Body of pancreas (tissue), 4 donors: ENCODE measurements at regions not wholly inside any gene's neighbourhood (a gene's known extent, or its start where the extent isn't known, plus 50 kb on each side); places are given as distances from the start of the nearest gene placed in this dataset.

Source experiments
- ATAC-seq: fragments of 150-250 bp; one replicate; pipeline ENCODE4 v1.9.1; 2016
- DNase-seq, 4 donors: peaks; one replicate each; pipeline ENCODE4 v3.0.0-alpha.2; 2019
- H3K27ac ChIP-seq, 4 donors: fragments of 200-600 bp; sonication (generic); 1 replicate in 3 of 4; 2 replicates in 1 of 4; pipeline versions ENCODE4 v1.5.1 to v1.6.1; 2016 to 2019; ENCODE audit warnings: mild to moderate bottlenecking in 1 of 4, mixed read lengths in 1 of 4, moderate library complexity in 1 of 4
- H3K27me3 ChIP-seq, 2 donors: fragments of 200-600 bp; sonication (generic); one replicate each; pipeline ENCODE4 v1.6.0; 2016; ENCODE audit warnings: mild to moderate bottlenecking in 1 of 2
- H3K36me3 ChIP-seq, 2 donors: fragments of 200-600 bp; sonication (generic); replicated peaks in 1 of 2; 2 replicates each; pipeline ENCODE4 v1.5.1; 2016; ENCODE audit warnings: low read depth in 2 of 2; ENCODE audit not compliant: insufficient read depth in 1 of 2
- H3K4me1 ChIP-seq: fragments of 200-600 bp; sonication (generic); one replicate; pipeline ENCODE4 v1.6.0; 2016
- H3K4me3 ChIP-seq, 2 donors: fragments of 200-600 bp; sonication (generic); 1 replicate in 1 of 2; 2 replicates in 1 of 2; pipeline ENCODE4 v1.5.1; 2016 to 2019
- H3K9me3 ChIP-seq, 3 donors: fragments of 200-600 bp; sonication (generic); 1 replicate in 2 of 3; 2 replicates in 1 of 3; pipeline ENCODE4 v1.5.1; 2016
- POLR2A ChIP-seq, 3 donors: fragments of 450-650 bp; IDR thresholded peaks; one replicate each; pipeline ENCODE4 v1.6.1; 2016; ENCODE audit warnings: antibody characterized with exemption in 3 of 3, mild to moderate bottlenecking in 2 of 3
- WGBS, 2 donors: methylation state at CpG; one replicate each; pipeline ENCODE4 v1.1.5; 2017; 5-methylcytosine and 5-hydroxymethylcytosine counted together
- intact Hi-C: fragments of 100-400 bp; cut with DNase I; formaldehyde crosslinking; loops from one replicate; pipeline ENCODE4 v1.15.1; 2023
- TF ChIP-seq, protein P1 (sequence below), 7 experiments: fragments of 450-650 bp in 4 of 7; fragments of 200-600 bp in 3 of 7; sonication (generic) in 3 of 7; IDR thresholded peaks; one replicate each; pipeline ENCODE4 v1.5.1; 2016 to 2019; ENCODE audit warnings: antibody characterized with exemption in 7 of 7

DNA sequence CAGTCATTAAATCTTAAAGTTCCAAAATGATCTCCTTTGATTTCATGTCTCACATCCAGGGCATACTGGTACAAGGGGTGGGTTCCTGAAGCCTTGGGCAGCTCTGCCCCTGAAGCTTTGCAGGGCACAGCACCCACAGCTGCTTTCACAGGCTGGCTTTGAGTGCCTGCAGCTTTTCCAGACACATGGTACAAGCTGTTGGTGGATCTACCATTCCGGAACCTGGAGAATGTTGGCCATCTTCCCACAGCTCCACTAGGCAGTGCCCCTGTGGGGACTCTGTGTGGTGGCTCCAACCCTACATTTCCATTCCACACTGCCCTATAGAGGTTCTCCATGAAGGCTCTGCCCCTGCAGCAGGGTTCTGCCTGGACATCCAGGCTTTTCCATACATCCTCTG is 211.1 kb upstream of the THBS1 start:
- TF ChIP-seq, protein P1, sequence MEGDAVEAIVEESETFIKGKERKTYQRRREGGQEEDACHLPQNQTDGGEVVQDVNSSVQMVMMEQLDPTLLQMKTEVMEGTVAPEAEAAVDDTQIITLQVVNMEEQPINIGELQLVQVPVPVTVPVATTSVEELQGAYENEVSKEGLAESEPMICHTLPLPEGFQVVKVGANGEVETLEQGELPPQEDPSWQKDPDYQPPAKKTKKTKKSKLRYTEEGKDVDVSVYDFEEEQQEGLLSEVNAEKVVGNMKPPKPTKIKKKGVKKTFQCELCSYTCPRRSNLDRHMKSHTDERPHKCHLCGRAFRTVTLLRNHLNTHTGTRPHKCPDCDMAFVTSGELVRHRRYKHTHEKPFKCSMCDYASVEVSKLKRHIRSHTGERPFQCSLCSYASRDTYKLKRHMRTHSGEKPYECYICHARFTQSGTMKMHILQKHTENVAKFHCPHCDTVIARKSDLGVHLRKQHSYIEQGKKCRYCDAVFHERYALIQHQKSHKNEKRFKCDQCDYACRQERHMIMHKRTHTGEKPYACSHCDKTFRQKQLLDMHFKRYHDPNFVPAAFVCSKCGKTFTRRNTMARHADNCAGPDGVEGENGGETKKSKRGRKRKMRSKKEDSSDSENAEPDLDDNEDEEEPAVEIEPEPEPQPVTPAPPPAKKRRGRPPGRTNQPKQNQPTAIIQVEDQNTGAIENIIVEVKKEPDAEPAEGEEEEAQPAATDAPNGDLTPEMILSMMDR (IDR thresholded peaks at IDR 0.05) = no peak
- TF ChIP-seq POLR2A (IDR thresholded peaks at IDR 0.05) = no peak
- 100% methylated on average over 1 of the region's 1 CpG for WGBS, 2 donors
- Histone ChIP-seq H3K27me3 (no peaks in the 10 kb centered on the region), H3K27ac (no peak overlapping the region), H3K4me3 (no peak overlapping the region), H3K9me3 (peaks cover 0 to 8% (median 0%) of the 10 kb centered on the region in 3 donors), H3K36me3 (no peaks in the 10 kb centered on the region), H3K4me1 (no peaks in the 10 kb centered on the region)
- intact Hi-C loops = no loop called here
- no peak for DNase-seq
- no peak for ATAC-seq

- no peak for ATAC-seq
- peaks cover 0 to 2% (median 0%) of the 10 kb centered on the region in 3 donors for H3K9me3 ChIP-seq
- DNase-seq = no peak
- H3K4me3 ChIP-seq = no peak overlapping the region
- no peaks in the 10 kb centered on the region for H3K27me3 ChIP-seq
- H3K27ac ChIP-seq = peak overlapping the region in 1 of 4 donors; percentile 38
- 64 to 75% methylated on average over 1 of the region's 1 CpG for whole genome bisulfite sequencing, 2 donors
- H3K36me3 ChIP-seq = no peaks in the 10 kb centered on the region
- H3K4me1 ChIP-seq = no peaks in the 10 kb centered on the region
- no peak for TF ChIP-seq POLR2A (IDR thresholded peaks at IDR 0.05)
- TF ChIP-seq, protein P1 (IDR thresholded peaks at IDR 0.05) = no peak
- intact Hi-C loops = no loop called here
Measured at GRCh38 chr15:39376371-39376909, 204.4 kb upstream of the THBS1 start.

GRCh38 chr15:39381517-39381916 is 199.4 kb upstream of the THBS1 start:
- Histone ChIP-seq H3K9me3 (no peaks in the 10 kb centered on the region), H3K36me3 (no peaks in the 10 kb centered on the region), H3K27me3 (no peaks in the 10 kb centered on the region), H3K27ac (no peak overlapping the region), H3K4me3 (no peak overlapping the region), H3K4me1 (no peaks in the 10 kb centered on the region)
- 53 to 95% methylated on average over 1 of the region's 1 CpG for WGBS, 2 donors
- ATAC-seq = no peak
- no peak for DNase-seq
- TF ChIP-seq POLR2A (IDR thresholded peaks at IDR 0.05) = no peak
- intact Hi-C loops = no loop called here

- Histone ChIP-seq H3K27me3 (no peaks in the 10 kb centered on the region), H3K4me1 (no peaks in the 10 kb centered on the region), H3K4me3 (no peak overlapping the region), H3K36me3 (no peaks in the 10 kb centered on the region), H3K9me3 (no peaks in the 10 kb centered on the region), H3K27ac (peak overlapping the region in 1 of 4 donors; percentile 34)
- DNase-seq (no peak), ATAC-seq (no peak)
- no peak for TF ChIP-seq POLR2A (IDR thresholded peaks at IDR 0.05)
- TF ChIP-seq, protein P1 (IDR thresholded peaks at IDR 0.05) = no peak
- WGBS, 2 donors = 38 to 40% methylated on average over 2 of the region's 2 CpGs
- intact Hi-C loops = no loop called here
Measured at GRCh38 chr15:39388118-39388517, 192.8 kb upstream of the THBS1 start.

- WGBS, 2 donors = 59 to 75% methylated on average over 5 of the region's 5 CpGs
- Histone ChIP-seq H3K4me3 (no peak overlapping the region), H3K27me3 (no peaks in the 10 kb centered on the region), H3K27ac (no peak overlapping the region), H3K36me3 (no peaks in the 10 kb centered on the region), H3K9me3 (no peaks in the 10 kb centered on the region), H3K4me1 (peaks cover 11% of the 10 kb centered on the region)
- DNase-seq = peak in 3 of 4 donors; percentile 29 to 62 (median 40)
- ATAC-seq = no peak
- intact Hi-C loops = no loop called here
- no peak for TF ChIP-seq POLR2A (IDR thresholded peaks at IDR 0.05)
- TF ChIP-seq, protein P1 (IDR thresholded peaks at IDR 0.05) = no peak
Measured at GRCh38 chr15:39391230-39391629, 189.6 kb upstream of the THBS1 start.
